HG03039 (cell line): ENCODE measurements at regions not wholly inside any gene's neighbourhood (a gene's known extent, or its start where the extent isn't known, plus 50 kb on each side); places are given as distances from the start of the nearest gene placed in this dataset.
A peak's percentile ranks its signal among the peaks of the same experiment; 100 is the strongest.

Experiments used
- ATAC-seq: cut with Tn5 transposase; IDR thresholded peaks from one replicate; pipeline ENCODE4 v1.9.1; 2021; ENCODE audit warnings: mild to moderate bottlenecking, moderate library complexity; ENCODE audit not compliant: unreplicated experiment

DNA sequence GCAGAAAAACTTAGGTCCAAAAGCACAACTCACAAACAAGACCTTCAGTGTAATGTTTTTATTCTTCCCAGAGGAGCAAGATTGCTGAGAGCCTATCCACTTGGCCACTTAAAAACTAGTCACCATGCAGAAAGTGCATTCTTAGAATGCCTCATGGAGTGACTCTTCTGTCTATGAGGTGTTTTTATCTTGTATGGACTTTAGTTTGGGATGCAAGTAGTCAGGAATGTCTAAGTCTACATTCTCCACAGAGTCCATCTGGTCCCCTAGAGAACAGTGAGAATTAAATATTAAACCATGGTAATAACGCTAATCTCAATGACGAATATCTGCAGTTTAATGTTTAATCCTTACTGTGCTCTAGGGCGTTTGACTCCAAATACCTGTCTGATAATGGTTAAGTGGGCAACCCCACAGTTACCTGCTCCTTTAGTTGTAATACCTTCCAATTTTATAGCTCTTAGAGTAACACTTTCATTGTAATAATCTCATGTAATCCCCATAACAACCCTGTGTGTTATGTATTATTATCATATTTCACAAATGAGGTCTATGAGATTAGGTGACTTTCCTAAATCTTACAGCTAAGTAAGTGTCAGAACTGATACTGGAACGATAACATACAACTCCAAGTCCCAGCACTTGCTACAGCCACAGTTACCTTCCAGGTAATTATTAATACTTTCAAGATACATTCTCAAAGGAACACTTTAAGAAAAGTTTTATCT lies 235.6 kb upstream of the JADE1 start:
- no peak for ATAC-seq

- ATAC-seq = no peak
Measured at GRCh38 chr4:128572778-128573241, 236.7 kb upstream of the JADE1 start.

GRCh38 chr4:128571747-128572146 lies 237.8 kb upstream of the JADE1 start:
- ATAC-seq = no peak

DNA sequence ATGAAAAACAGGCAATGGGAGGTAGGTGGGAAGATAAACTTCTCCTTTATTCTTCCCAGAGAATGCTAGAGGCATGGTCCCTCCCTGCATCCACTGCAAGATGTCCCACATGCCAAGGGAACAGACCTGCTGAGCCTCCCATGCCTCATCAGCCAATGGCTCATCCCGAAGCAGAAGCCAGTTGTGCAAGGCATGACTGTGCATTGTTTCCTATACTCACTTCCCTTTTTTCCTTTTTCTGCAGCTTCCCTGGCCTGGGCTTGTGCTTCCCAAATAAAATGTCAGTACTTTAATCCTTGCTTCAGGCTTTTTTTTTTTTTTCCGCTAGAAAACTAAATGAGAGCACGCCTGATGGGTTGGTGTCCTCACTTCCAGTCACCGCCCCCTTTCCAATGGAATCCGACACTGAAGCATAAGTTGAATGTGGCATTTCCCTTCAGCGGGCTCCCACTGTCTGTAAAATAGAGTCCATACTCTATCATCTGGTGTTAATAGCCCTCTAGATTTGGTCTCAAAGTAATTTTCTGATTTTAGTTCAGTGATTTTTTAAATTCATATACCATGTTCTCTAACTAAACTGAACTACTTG lies 239.0 kb upstream of the JADE1 start:
- no peak for ATAC-seq

GRCh38 chr4:128566693-128567092 lies 242.8 kb upstream of the JADE1 start:
- no peak for ATAC-seq

GRCh38 chr4:128565565-128566186 lies 243.8 kb upstream of the JADE1 start:
- no peak for ATAC-seq

DNA sequence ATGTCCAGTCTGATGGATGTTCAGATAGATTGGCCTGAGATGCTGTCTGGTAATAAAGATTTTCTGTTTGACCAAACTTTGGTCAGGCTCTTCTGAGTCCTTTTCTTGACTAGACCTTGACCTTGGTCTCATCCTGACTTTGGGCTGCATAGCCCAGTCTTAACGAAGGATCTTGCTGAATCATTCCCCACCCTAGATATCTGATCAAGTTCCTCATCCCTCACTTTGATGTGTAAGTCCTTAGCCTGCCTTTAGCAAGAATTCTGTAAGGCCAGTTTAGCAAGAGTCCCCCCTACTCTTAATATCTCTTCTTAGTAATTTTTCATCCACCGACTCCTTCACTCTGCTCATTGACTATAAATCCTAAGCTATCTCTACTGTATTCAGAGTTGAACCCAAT lies 244.4 kb upstream of the JADE1 start:
- ATAC-seq = no peak

DNA sequence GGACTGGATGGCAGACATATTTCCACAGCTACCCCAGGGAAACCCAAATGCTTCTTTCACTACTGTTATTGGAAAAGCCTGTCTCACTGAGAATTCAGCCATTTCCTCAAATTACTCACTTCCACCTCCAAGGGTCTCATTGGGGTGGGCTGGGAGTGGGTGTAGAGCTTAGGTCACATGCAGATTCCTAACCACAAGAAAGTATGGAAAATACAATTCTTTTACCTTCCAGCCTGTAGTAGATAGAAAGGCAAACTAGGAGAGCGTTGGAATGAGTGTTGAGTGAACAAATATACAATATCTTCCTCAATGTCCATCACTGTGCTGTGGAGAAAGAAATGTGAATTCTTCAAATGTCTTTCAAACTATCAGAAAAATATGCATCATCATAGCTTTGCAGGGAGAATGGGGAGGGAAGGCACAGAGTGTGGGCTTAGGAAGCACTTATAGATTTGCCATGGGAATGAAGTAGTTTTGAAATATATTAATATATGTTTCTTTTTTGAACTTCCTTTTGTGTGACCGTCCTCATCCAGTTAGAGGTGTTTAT lies 245.3 kb upstream of the JADE1 start:
- no peak for ATAC-seq

- no peak for ATAC-seq
Measured at GRCh38 chr4:128560754-128561495, 248.6 kb upstream of the JADE1 start.

DNA sequence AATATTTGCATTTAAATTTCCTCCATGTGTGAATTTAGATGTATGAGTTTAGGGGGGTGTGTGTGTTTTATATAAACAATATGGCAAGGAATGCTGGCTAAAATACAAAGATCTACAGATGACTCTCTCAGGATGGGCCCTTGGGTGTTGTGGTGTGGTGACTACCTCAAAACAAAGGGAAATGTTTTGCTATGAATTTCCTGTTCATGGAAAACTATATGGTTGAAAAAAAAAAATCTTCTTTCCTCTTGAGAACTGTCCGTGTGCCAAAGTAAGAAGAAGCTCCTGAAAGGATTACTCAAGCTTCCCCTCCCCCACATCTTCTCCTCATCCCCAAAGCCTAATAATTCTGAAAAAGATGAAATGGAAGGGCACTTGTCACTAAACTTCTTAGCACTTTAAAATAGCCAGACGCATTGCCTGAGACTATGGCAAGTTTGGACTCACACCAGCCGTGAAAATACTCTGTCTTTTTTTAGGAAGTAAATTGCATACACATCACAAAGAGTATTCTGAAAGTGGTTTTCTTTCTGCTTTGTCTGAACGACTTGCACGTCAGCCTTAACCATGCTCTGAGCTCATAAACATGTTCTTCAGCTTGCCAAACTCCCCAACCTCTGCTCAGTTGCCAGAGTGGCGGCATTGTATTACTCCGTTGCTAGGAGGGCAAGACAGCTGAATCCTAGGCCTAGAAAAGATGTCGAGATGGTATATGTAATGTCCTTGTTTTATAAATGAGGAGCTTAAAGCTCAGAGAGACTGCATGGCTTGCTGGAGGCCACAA lies 250.4 kb upstream of the JADE1 start:
- ATAC-seq = no peak

- ATAC-seq = no peak
Measured at GRCh38 chr4:128556756-128557155, 252.7 kb upstream of the JADE1 start.

DNA sequence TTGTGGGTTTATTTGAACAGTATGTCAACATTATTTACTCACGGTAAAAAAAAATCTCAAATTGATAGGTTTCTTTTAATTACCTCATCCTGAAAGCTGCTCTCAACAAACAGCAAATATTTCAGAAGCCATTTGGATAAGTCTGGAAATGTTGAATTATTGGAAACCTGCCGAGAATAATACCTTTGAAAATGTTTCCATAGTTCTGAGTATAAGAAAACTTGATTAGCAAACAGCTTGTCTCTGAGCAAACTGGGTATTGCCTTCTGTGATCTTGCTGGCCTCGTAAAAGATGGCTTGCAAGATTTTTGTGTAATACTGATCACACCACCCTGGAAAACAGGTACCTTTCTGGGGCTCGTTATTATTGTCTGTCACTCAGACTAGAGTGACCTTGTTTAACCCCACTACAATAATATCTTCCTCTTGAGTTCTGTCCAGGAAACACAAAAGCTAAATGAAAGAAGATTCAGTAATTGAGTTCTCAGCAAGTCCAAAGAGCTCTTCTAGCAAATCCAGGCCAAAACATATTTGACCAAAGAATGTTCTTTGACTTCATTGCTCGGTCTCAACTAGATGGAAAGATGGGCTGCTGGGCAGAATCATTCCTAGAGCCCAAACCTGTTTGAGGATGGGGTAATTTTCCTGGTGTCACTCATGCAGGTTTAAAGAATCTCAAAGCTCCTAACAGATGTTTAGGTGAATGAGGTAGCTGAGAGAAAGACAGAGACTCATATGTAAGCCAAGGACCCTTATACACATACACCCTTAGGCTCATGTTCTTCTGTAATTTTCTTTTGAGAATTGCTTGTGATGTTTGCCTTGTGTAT lies 255.6 kb upstream of the JADE1 start:
- ATAC-seq = no peak

DNA sequence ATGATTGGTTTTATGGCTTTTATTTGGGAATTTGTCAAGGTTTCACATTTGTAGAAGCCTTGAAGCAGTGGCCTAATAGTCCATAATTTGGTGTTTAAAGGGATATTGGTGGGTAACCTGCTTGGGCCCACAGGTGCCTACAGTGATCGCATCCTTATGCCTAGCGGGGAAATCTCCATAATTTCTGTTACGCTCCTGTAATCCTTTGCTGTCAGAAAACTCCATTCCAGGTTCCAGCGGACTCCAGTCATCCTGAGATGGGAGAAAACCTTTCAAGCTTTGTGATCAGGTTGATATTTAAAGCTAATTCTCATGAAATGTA lies 257.0 kb upstream of the JADE1 start:
- ATAC-seq = no peak

- ATAC-seq = no peak
Measured at GRCh38 chr4:128551280-128551679, 258.2 kb upstream of the JADE1 start.

- peak; percentile 36 for ATAC-seq
Measured at GRCh38 chr4:128550060-128550459, 259.4 kb upstream of the JADE1 start.

GRCh38 chr4:128549636-128550035 lies 259.9 kb upstream of the JADE1 start:
- ATAC-seq = no peak

DNA sequence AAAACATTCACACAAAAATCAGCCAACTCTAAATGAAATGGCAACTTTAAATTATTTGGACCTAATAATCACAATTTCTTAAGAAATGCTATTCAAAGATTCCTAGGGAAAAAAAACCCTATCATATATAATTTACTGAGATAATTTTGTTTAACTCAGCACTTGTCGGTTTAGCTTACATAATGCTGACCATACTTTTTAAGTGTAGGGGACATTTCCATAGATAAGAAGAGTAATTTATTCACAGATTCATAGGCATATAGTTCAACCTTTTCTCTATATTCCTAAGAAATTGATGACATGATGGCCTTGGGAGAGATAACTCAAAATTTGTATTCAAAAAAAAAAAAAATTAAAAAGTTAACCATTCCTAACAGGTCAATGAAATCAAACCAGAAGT lies 260.8 kb upstream of the PGRMC2 start:
- ATAC-seq = no peak

DNA sequence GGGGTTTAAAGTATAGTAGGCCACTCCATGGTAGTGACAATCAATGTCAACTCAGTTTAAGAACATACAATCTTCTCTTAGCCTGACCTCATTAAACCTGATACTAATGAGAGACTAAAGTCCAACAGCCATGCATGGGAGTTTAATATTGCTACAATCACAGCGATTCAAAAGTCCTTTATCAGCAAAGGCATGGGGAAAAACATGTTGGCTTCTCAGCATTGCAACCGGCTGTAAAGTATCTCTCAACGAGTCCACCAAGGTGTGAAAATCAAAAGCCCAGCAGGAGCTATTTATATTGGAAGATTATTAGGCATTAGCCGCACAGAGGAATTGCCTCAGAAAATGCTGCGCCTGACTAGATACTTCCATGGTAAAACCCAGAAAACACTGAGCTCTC lies 256.7 kb upstream of the PGRMC2 start:
- no peak for ATAC-seq

- ATAC-seq = no peak
Measured at GRCh38 chr4:128543696-128544095, 256.1 kb upstream of the PGRMC2 start.

DNA sequence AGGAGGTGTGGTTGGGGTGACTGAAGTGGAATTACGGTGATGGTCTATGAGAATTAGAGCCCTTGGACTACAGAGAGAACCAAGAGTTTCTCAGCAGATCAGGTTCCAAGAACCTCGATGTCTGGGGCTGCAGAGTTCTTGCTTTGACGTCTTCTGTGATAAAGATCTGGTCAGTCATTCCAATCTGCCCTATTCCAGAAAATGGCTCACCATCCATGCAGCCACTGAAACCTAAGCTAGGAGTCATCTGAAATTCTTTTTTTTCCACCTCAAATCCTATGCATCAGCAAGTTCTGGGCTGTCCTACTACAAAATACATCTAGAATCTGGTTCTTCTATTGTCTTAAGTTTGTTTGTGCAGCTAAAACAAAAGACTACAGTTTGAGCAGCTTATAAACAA lies 254.4 kb upstream of the PGRMC2 start:
- ATAC-seq = no peak
